Endothelial cell of umbilical vein (primary cell): ENCODE measurements at regions not wholly inside any gene's neighbourhood (a gene's known extent, or its start where the extent isn't known, plus 50 kb on each side); places are given as distances from the start of the nearest gene placed in this dataset.

Source experiments
- BruUV-seq: library from RNA; stranded (reverse); fragments of 400-500 nt; replicated peaks from 2 replicates; lab custom pipeline; 2021; lab: Mats Ljungman, UMichigan
- CTCF ChIA-PET: fragments of 300-600, 350-600 bp; sonication (Branson Sonifier 250); formaldehyde crosslinking; loops from one replicate; lab custom pipeline; 2021; ENCODE audit warnings: antibody characterized with exemption, inconsistent platforms; lab: Charles Lee
- POLR2A ChIA-PET: fragments of 300-600, 350-600 bp; sonication (Branson Sonifier 250); formaldehyde crosslinking; loops from one replicate; lab custom pipeline; 2021; ENCODE audit warnings: antibody characterized with exemption, inconsistent platforms; lab: Charles Lee
- DNase-seq: peaks from one replicate; pipeline ENCODE4 v3.0.0-alpha.2; 2011; ENCODE audit warnings: low read depth, low spot score
- FAIRE-seq: peaks from 2 replicates; lab custom pipeline; 2011; peaks lifted over from hg19 to GRCh38; lab: Jason Lieb, UNC
- H2AFZ ChIP-seq: 2 replicates; pipeline ENCODE4 v1.6.0; 2012; ENCODE audit warnings: low read depth, low read length, control low read depth, inconsistent platforms
- H3K27ac ChIP-seq: 2 replicates; pipeline ENCODE4 v1.5.1; 2011; ENCODE audit warnings: low read depth, mild to moderate bottlenecking, control low read depth, low read length, moderate library complexity; ENCODE audit not compliant: insufficient read depth
- H3K27me3 ChIP-seq, 2 experiments: 2 replicates each; pipeline versions ENCODE4 v1.6.0 to v1.6.1; 2011; ENCODE audit warnings: low read length in 2 of 2, mixed read lengths in 1 of 2; ENCODE audit not compliant: control insufficient read depth in 2 of 2, insufficient read depth in 2 of 2
- H3K36me3 ChIP-seq, 2 experiments: 2 replicates in 1 of 2; 3 replicates in 1 of 2; pipeline ENCODE4 v1.5.1; 2011; ENCODE audit warnings: low read length in 2 of 2, mild to moderate bottlenecking in 1 of 2, moderate library complexity in 1 of 2; ENCODE audit not compliant: control insufficient read depth in 2 of 2, insufficient read depth in 2 of 2; ENCODE audit errors: extremely low read depth in 1 of 2
- H3K4me1 ChIP-seq: 3 replicates; pipeline ENCODE4 v1.5.1; 2011; ENCODE audit warnings: mild to moderate bottlenecking, low read length; ENCODE audit not compliant: control insufficient read depth, insufficient read depth; ENCODE audit errors: extremely low read depth
- H3K4me2 ChIP-seq: 2 replicates; pipeline ENCODE4 v1.6.1; 2011; ENCODE audit warnings: low read length, control low read depth, mixed read lengths; ENCODE audit not compliant: insufficient read depth
- H3K4me3 ChIP-seq, 3 experiments: fragments of 200-600 bp in 1 of 3; sonication (generic), shearing (Covaris generic) in 1 of 3; replicated peaks in 1 of 3; 2 replicates each; pipeline ENCODE4 v1.5.1; 2011 to 2016; ENCODE audit warnings: control low read depth in 3 of 3, low read length in 3 of 3, mild to moderate bottlenecking in 2 of 3, inconsistent platforms in 1 of 3, low read depth in 1 of 3, moderate library complexity in 1 of 3; ENCODE audit not compliant: insufficient read depth in 1 of 3
- H3K79me2 ChIP-seq: 2 replicates; pipeline ENCODE4 v1.6.0; 2012; ENCODE audit warnings: low read length, inconsistent platforms; ENCODE audit not compliant: control insufficient read depth, insufficient read depth
- H3K9ac ChIP-seq: replicated peaks from 2 replicates; pipeline ENCODE3; 2011; ENCODE audit warnings: low read length, control low read depth; ENCODE audit not compliant: insufficient read depth; ENCODE audit errors: extremely low read depth
- H3K9me1 ChIP-seq: replicated peaks from 3 replicates; pipeline ENCODE4 v1.6.0; 2011; ENCODE audit warnings: mild to moderate bottlenecking, low read length; ENCODE audit not compliant: control insufficient read depth, insufficient read depth; ENCODE audit errors: extremely low read depth
- H3K9me3 ChIP-seq: replicated peaks from 2 replicates; pipeline ENCODE4 v1.5.1; 2012; ENCODE audit warnings: low read length, inconsistent platforms; ENCODE audit not compliant: control insufficient read depth, insufficient read depth
- H4K20me1 ChIP-seq: replicated peaks from 2 replicates; pipeline ENCODE3; 2011; ENCODE audit warnings: mild to moderate bottlenecking, low read length; ENCODE audit not compliant: control insufficient read depth, insufficient read depth; ENCODE audit errors: extremely low read depth
- EZH2 ChIP-seq: IDR thresholded peaks from 2 replicates; pipeline ENCODE4 v1.6.1; 2012; ENCODE audit warnings: borderline replicate concordance, low read depth, mild to moderate bottlenecking, moderate library complexity, low read length, inconsistent platforms; ENCODE audit not compliant: severe bottlenecking
- FOS ChIP-seq: IDR thresholded peaks from 2 replicates; pipeline ENCODE4 v1.6.1; 2011; ENCODE audit warnings: mild to moderate bottlenecking, low read length, moderate library complexity, borderline replicate concordance; ENCODE audit not compliant: insufficient read depth
- GATA2 ChIP-seq: IDR thresholded peaks from 2 replicates; pipeline ENCODE4 v1.7.0; 2011; ENCODE audit warnings: low read depth, mild to moderate bottlenecking, moderate library complexity, mixed read lengths, low read length; ENCODE audit not compliant: insufficient read length, insufficient read depth
- JUN ChIP-seq: IDR thresholded peaks from 2 replicates; pipeline ENCODE4 v1.6.1; 2011; ENCODE audit warnings: borderline replicate concordance, low read depth; ENCODE audit not compliant: insufficient read length, insufficient read depth
- MAX ChIP-seq: IDR thresholded peaks from 2 replicates; pipeline ENCODE4 v1.6.1; 2011; ENCODE audit not compliant: insufficient read depth, insufficient read length
- MYC ChIP-seq: IDR thresholded peaks from one replicate; pipeline ENCODE4 v1.6.1; 2011; ENCODE audit warnings: mild to moderate bottlenecking, low read depth, low read length
- POLR2A ChIP-seq: IDR thresholded peaks from 2 replicates; pipeline ENCODE4 v1.6.1; 2012; ENCODE audit warnings: low read depth, mild to moderate bottlenecking, control low read depth, low read length
- POLR2AphosphoS5 ChIP-seq: IDR thresholded peaks from 2 replicates; pipeline ENCODE4 v1.6.1; 2012; ENCODE audit warnings: low read depth, mild to moderate bottlenecking, control low read depth, low read length, moderate library complexity; ENCODE audit not compliant: insufficient read depth
- dilution Hi-C: fragments of 300-500 bp; cut with MboI; formaldehyde crosslinking; loops from one replicate; pipeline ENCODE4 v1.15.0; 2019; ENCODE audit warnings: low sequenced_read_pairs; ENCODE audit not compliant: extremely low pct_ligation_motif_present
- intact Hi-C: fragments of 100-400 bp; cut with micrococcal nuclease; formaldehyde crosslinking; loops from one replicate; pipeline ENCODE4 v1.10.0; 2022
- TF ChIP-seq, protein P1 (sequence below), 2 donors: IDR thresholded peaks; 1 replicate in 1 of 2; 2 replicates in 1 of 2; pipeline ENCODE4 v1.5.1; 2011; ENCODE audit warnings: low read length in 2 of 2, mild to moderate bottlenecking in 2 of 2, moderate library complexity in 2 of 2, control low read depth in 1 of 2, inconsistent platforms in 1 of 2, low read depth in 1 of 2; ENCODE audit not compliant: insufficient read depth in 1 of 2; ENCODE audit errors: extremely low read depth in 1 of 2

GRCh38 chr1:94619731-94620130, 78.2 kb upstream of the F3 start:
- Histone ChIP-seq H3K79me2 (no peaks in the 10 kb centered on the region), H3K9me1 (no peaks in the 10 kb centered on the region), H3K9me3 (no peaks in the 10 kb centered on the region), H3K4me2 (no peak overlapping the region), H3K27me3 (no peaks in the 10 kb centered on the region), H4K20me1 (no peaks in the 10 kb centered on the region), H3K4me1 (no peaks in the 10 kb centered on the region), H3K9ac (no peak overlapping the region), H2AFZ (no peak overlapping the region), H3K27ac (no peak overlapping the region), H3K4me3 (no peak overlapping the region), H3K36me3 (no peaks in the 10 kb centered on the region)
- POLR2A ChIA-PET: no interaction called here
- BruUV-seq: no TSS peak
- no peak for FAIRE-seq
- TF ChIP-seq MAX (no peak), MYC (no peak), POLR2A (no peak), JUN (no peak), POLR2AphosphoS5 (no peak), FOS (no peak), EZH2 (no peak), GATA2 (no peak)
- TF ChIP-seq, protein P1, sequence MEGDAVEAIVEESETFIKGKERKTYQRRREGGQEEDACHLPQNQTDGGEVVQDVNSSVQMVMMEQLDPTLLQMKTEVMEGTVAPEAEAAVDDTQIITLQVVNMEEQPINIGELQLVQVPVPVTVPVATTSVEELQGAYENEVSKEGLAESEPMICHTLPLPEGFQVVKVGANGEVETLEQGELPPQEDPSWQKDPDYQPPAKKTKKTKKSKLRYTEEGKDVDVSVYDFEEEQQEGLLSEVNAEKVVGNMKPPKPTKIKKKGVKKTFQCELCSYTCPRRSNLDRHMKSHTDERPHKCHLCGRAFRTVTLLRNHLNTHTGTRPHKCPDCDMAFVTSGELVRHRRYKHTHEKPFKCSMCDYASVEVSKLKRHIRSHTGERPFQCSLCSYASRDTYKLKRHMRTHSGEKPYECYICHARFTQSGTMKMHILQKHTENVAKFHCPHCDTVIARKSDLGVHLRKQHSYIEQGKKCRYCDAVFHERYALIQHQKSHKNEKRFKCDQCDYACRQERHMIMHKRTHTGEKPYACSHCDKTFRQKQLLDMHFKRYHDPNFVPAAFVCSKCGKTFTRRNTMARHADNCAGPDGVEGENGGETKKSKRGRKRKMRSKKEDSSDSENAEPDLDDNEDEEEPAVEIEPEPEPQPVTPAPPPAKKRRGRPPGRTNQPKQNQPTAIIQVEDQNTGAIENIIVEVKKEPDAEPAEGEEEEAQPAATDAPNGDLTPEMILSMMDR (IDR thresholded peaks at IDR 0.05; ENCODE audit: extremely low read depth in 1 of 2, insufficient read depth in 1 of 2, low read depth in 1 of 2, low read length in 2 of 2): no peak
- intact Hi-C loops: no loop called here
- CTCF ChIA-PET: no interaction called here
- dilution Hi-C loops: no loop called here
- DNase-seq: no peak
